Prostate gland (tissue), 2 donors: ENCODE measurements at regions not wholly inside any gene's neighbourhood (a gene's known extent, or its start where the extent isn't known, plus 50 kb on each side); places are given as distances from the start of the nearest gene placed in this dataset.

Experiments used
- CTCF ChIP-seq, 4 experiments: fragments of 200-600 bp in 2 of 4; fragments of 450-650 bp in 2 of 4; sonication (generic) in 2 of 4; IDR thresholded peaks; 1 replicate in 3 of 4; 2 replicates in 1 of 4; pipeline ENCODE4 v1.5.1; 2016 to 2019; ENCODE audit warnings: antibody characterized with exemption in 4 of 4, mild to moderate bottlenecking in 2 of 4, moderate library complexity in 2 of 4
- POLR2AphosphoS5 ChIP-seq: sonication (generic); formaldehyde crosslinking; IDR thresholded peaks from one replicate; pipeline ENCODE4 v1.6.1; 2017; ENCODE audit warnings: antibody characterized with exemption

GRCh38 chr2:123366239-123366837 is 658.7 kb upstream of the CNTNAP5 start:
- TF ChIP-seq CTCF (IDR thresholded peaks at IDR 0.05) (no peak), POLR2AphosphoS5 (no peak)
